ENCODE measurements at regions not wholly inside any gene's neighbourhood (a gene's known extent, or its start where the extent isn't known, plus 50 kb on each side); places are given as distances from the start of the nearest gene placed in this dataset.

DNA sequence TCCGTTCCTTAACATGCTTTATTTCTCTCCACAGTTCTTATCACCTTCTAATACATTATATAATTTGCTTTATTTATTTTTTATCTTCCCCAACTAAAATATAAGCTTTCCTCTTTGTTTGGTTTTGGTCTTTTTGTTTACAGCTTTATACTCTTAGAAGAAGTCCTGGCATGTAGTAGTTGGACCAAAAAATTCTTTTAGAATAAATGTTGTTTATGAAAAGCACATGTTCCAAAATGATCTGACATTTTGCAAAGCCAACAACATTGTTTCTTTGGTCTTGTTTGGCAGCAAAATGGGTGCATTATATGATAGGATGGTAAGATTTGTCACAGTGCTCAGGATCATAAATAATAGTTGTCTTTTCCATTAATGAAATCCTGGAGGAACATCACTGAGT lies 312.5 kb downstream of the LRIG3 start:
- no peak for TF ChIP-seq POLR2A (IDR thresholded peaks at IDR 0.05; ENCODE audit: low read depth, low read length)
- TF ChIP-seq POLR2AphosphoS5 (IDR thresholded peaks at IDR 0.05; ENCODE audit: low read depth, low read length): no peak
- no peak for TF ChIP-seq PAX5 (IDR thresholded peaks at IDR 0.05; ENCODE audit: insufficient read depth, low read length, severe bottlenecking)
- TF ChIP-seq TAF1 (IDR thresholded peaks at IDR 0.05; ENCODE audit: low read depth, low read length): no peak
- no peak for TF ChIP-seq POU2F2 (IDR thresholded peaks at IDR 0.05; ENCODE audit: low read depth, low read length)
